PC-9 (cell line): ENCODE measurements at regions not wholly inside any gene's neighbourhood (a gene's known extent, or its start where the extent isn't known, plus 50 kb on each side); places are given as distances from the start of the nearest gene placed in this dataset.

Experiments
- CTCF ChIP-seq: fragments of 200-600 bp; sonication (generic); conservative IDR thresholded peaks from 2 replicates; pipeline ENCODE4 v1.6.1; 2017; ENCODE audit warnings: mixed run types, antibody characterized with exemption, mild to moderate bottlenecking, moderate library complexity
- EZH2 ChIP-seq: fragments of 200-600 bp; sonication (generic); IDR thresholded peaks from 2 replicates; pipeline ENCODE4 v1.8.0; 2017; ENCODE audit warnings: antibody characterized with exemption, low read depth

DNA sequence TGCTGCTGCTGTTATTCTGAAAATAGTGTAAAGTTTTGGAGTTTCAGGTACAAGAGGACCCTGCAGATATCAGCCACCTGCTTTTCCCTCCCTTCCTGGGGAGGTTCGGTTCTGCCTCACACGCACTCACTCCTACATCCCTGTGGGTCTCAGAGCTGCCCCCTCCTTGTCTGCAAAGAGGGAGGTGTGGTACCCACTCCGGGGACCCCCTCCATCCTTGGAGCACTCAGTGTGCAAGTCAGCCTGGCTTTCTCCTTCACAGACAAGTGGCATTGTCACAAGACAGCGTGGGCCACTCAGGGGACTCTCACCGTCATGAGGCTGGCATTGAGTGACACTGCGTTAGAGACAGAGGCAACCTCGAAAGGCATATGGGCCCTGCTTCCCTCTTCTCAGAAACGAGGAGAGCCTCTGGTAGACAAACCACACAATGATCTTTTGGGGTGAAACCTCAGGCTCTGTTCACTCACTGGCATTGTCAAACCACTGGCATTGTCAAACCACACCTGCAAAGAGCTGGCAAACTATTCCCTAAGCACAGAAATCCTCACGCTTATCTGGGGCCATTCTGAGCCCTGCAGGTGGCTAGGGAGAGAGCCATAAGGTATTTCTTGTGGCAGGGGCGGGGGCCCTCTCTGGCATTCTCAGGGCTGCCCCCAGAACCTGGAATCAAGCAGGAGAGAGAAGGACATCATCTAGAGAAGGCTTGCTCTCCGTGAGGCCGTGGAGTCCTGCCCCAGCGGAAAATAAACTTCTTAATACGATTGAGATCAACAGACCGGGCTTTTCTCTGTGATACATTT is 285.0 kb downstream of the SHOX start:
- TF ChIP-seq CTCF (no peak), EZH2 (no peak)
